NCI-H1694 (cell line): ENCODE measurements at regions not wholly inside any gene's neighbourhood (a gene's known extent, or its start where the extent isn't known, plus 50 kb on each side); places are given as distances from the start of the nearest gene placed in this dataset.

ENCODE experiments used
- DNase-seq: peaks from one replicate; lab custom pipeline; 2025; lab: John Stamatoyannopoulos, UW

DNA sequence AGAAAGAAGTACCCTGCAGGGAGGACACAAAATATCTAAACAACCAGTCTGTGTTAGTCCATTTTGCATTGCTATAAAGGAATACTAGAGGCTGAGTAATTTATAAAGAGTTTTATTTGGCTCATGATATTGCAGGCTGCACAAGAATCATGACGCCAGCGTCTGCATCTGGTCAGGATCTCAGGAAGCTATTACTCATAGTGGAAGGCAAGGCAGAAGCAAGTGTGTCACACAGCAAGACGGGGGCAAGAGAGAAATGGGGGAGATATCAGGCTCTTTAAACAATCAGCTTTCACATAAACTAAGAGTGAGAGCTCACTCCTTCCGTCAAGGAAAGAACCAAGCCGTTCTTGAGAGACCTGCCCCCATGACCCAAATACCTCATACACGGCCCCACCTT is 614.8 kb downstream of the ZIC1 start:
- DNase-seq, result no peak

GRCh38 chr3:148026009-148026588 is 616.9 kb downstream of the ZIC1 start:
- no peak for DNase-seq

GRCh38 chr3:148030975-148031374 is 621.8 kb downstream of the ZIC1 start:
- no peak for DNase-seq

- DNase-seq, result no peak
Measured at GRCh38 chr3:148034353-148034752, 625.2 kb downstream of the ZIC1 start.

DNA sequence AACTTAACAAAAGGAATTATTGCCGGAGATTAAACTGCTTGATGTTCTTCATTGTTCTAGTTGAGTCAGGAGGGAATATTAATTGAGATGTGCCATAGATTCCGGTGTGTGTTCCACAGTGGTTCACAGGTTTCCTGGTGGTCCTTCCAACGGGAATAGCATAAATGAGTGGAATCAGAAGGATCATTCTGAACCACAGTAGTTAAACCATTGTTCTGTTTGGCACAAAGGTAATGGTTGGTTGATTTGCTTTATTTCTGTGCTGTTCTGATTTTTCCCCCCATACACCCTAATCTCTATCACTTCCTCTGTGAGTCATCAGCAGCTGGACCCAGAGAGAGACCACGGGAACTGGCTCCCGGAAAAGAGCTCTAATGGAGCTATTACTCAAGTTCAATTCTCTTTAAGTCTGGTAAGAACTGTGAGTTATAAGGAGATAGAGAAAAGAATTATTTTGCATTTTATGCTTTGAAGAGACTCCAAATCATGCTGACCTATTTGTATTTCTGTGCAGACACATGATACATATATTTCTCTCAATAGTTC is 627.2 kb downstream of the ZIC1 start:
- no peak for DNase-seq

- DNase-seq, result no peak
Measured at GRCh38 chr3:148042663-148043445, 633.7 kb downstream of the ZIC1 start.

- DNase-seq, result no peak
Measured at GRCh38 chr3:148044151-148044550, 635.0 kb downstream of the ZIC1 start.

- DNase-seq, result no peak
Measured at GRCh38 chr3:148054999-148055398, 642.7 kb upstream of the AGTR1 start.

DNA sequence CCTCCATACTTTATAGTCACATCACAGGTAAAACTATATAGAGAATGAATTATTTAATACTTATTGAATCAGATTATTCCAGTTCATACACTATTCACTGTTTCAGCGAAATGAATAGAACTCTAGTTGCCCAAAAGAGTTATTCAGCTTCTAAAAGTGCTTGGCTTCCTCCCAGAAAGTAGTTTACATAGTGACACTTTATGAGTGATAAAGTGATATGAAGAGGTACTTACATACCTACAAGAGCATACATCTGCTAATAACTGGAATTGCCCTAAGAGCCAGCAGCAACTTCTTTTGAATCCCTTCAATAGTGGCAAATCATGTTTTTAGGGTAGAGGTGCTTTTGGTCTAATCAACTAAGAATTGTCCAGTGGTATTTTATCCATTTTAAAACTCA is 635.1 kb upstream of the AGTR1 start:
- DNase-seq, result no peak

- no peak for DNase-seq
Measured at GRCh38 chr3:148066802-148067201, 630.9 kb upstream of the AGTR1 start.

- DNase-seq, result no peak
Measured at GRCh38 chr3:148068466-148068865, 629.2 kb upstream of the AGTR1 start.

- DNase-seq, result no peak
Measured at GRCh38 chr3:148070041-148070440, 627.7 kb upstream of the AGTR1 start.

DNA sequence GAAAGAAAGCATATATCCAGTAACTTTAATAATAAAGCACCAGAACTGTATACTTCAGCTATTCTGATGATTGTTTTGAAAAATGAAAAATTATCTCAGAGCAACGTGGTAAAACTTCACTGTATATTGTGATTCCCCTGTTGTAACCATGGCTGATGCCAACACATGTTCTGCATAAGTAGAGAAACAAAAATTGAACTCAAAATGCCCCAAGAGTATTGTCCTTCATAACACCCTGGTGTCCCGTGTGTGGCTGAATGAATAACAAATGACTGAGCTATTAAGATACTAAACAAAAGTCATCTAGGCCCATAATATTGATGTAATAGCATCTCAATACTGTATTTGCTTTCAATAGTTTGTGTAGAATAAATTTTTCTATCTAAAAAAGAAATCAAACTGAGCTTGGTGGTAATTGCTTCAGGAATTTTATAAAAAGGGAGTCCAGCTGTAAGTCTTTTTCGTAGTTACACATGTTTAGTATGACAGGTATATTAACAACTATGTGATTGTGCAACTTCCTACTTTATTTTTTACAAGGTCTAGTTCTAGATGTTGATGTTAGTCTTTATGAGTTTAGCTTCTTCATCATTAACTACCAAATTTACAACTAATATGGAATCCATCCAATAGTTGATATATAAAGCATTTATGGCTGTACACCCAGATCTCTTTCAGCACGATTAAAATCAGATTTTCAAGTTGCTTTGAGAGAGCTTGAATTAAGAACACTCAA is 623.8 kb upstream of the AGTR1 start:
- DNase-seq, result no peak

DNA sequence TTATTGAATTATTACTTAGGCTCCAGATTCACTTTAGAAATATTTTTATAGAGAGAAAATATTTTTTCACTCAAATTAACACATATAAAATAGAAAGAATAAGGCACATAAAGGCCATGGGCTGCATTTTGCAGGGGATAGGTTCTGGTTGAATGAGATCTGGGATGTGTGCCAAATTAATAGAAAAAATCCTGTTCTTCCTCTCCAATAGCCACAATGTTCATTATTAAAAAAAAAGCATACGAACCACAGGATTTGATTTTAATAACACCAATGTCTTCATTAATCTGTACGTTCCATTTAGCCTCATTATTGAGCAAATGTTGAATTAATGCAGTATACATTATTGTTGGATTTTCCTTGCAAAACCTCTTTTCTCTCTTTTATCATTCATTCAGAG is 622.8 kb upstream of the AGTR1 start:
- peak; percentile 55 for DNase-seq

DNA sequence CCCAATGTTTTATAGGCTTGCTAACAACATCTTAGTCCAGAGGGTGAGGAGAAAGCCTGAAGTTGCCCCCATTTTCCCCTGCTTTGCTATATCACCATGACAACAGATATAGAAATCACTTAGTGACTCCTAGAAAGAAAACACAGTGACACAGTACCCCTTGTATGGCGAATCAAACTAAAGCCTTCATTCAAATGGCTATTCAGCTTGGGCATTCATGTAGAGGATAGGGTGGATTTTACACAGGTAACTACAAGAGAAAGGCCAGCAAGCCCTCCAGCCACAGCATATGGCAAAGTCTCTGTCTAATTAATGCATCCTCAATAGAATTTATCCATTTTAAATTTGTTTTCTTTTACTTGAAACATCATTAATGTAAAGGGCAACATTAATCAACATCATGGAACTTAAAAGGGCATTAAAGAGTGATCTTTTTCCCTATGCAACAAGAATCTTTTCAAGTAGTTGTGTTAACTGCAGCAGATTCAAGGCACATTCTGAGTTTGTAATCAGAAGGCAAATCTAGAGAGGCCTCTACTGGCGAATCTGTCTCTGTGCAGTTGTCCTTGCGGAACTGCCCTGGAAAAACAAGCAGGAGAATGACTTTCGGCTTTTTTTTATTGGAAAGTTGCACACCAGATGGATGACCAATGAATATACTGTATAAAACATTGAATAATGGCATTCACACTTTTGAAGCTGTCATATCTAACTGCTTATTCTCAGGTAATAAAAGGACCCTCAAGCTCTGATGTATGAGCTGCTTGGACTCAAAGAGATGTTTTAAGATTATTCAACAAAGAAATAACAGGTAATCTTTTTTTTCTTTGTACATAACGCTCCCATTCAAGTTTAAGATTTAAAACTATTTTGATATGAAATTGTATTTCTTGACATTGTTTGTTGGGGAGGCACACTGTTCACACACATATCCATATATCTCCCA is 621.7 kb upstream of the AGTR1 start:
- DNase-seq, result no peak

DNA sequence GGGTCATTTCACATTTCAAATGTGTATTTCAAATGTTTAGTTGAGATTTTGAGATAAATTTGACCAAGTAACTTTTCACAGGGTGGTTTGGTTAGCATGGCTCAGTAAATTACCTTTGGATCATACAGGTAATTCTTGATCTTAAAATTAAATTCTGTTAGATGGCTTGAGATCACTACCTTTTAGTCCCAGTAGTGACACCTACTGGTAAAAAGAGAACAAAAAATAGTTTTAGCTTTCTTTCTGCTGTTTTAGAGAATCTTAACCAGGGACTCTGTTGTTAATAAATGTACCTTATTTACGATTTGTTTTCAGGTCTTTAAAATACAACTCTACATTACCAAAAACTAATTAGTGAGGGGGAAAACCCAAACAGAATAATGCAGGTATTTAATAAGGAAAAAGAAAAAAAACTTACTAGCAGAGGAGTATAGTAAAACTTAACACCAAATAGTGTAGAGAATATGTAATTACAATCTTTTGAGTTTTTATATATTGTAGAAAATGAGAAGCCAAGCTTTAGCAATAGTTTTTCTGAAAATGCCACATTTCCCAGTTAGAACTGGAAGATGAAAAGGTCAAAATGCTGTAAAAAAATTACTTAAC is 620.3 kb upstream of the AGTR1 start:
- peak; percentile 11 for DNase-seq

- DNase-seq, result no peak
Measured at GRCh38 chr3:148077965-148078364, 619.7 kb upstream of the AGTR1 start.

DNA sequence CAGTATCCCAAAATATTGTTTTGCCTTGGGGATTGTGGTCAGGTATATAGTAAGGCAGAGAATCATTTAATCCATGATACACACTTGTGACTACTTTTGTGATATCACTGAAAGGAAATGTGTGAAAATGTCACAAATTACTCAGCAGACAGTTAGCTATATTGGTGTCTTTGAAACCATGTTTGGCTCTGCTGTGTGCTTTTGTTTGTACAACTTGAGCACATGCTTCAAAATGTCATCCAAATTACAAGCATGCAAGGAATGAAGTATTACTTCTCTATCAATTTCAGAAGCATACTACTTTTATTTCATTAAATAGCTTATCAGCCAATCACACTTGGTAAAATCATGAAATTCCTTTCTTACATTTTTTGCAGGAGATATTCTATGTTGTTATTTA is 619.0 kb upstream of the AGTR1 start:
- no peak for DNase-seq

GRCh38 chr3:148079370-148079769 is 618.3 kb upstream of the AGTR1 start:
- no peak for DNase-seq

DNA sequence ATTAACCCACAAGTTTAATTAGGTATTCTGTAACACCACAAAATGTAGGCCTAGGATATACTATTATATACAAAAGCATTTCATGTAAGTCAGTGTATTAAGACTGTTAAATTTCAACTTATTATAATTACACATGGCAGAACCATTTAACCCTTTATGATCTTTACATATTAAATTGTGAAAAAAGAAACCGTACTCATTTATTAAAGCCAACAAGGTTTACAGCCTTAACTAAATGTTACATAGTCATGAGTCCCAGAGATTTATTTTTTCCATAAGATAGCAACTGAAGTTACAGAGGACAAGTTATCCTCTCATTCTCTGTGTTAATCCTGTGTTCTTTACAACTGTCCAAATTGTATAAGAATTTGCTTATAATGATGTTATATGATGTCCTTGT is 615.8 kb upstream of the AGTR1 start:
- no peak for DNase-seq

DNA sequence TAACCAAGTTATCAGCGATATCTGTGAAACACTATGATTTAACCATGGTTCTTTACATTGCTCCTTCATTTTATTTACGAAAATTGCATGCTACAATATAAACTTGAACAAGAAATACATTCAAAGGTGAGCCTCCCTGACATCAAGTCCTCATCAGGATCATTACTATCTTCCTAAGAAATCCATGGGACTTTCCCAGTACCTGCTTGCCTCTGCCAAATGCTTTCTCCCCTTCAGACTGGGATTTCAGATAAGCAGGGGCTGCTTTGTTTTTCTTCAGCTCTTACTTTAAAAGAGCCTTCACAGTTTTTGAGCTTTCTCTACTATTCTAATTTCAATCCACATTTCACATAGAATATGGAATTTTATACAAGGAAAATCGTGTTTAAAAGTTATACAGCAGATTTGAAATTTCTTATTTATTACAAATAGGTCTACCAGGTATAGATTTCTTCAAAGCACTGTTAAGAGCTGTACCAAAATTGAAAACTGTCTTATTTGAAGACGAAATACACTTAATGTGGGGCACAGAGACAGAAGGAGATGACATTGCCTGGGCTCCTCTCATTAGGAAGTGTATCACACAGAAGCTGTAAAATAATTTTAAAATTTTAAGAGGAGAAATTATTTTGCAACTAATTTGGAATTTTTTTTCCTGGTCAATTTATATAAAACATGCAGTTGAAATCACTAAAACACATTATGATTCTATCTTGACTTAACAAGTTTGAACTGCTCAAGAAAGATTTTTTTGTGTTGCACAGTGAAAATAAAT is 615.0 kb upstream of the AGTR1 start:
- no peak for DNase-seq
